Fibroblast of lung (primary cell): ENCODE measurements at regions not wholly inside any gene's neighbourhood (a gene's known extent, or its start where the extent isn't known, plus 50 kb on each side); places are given as distances from the start of the nearest gene placed in this dataset.
A peak's percentile ranks its signal among the peaks of the same experiment; 100 is the strongest.

ENCODE experiments used
- DNase-seq, 2 donors: peaks; one replicate each; pipeline versions ENCODE4 v3.0.0 to v3.0.0-alpha.2; 2010; ENCODE audit warnings: low read depth in 2 of 2
- H2AFZ ChIP-seq: 2 replicates; pipeline ENCODE4 v1.5.1; 2012; ENCODE audit warnings: low read length, control low read depth, inconsistent platforms
- H3K27ac ChIP-seq: 2 replicates; pipeline ENCODE4 v1.5.1; 2011; ENCODE audit warnings: low read length, control low read depth; ENCODE audit not compliant: insufficient read depth
- H3K27me3 ChIP-seq: 2 replicates; pipeline ENCODE4 v1.5.1; 2011; ENCODE audit warnings: mild to moderate bottlenecking, low read length; ENCODE audit not compliant: control insufficient read depth, insufficient read depth
- H3K36me3 ChIP-seq: 2 replicates; pipeline ENCODE4 v1.5.1; 2011; ENCODE audit warnings: low read length; ENCODE audit not compliant: control insufficient read depth, insufficient read depth
- H3K4me1 ChIP-seq: 2 replicates; pipeline ENCODE4 v1.5.1; 2011; ENCODE audit warnings: low read length; ENCODE audit not compliant: control insufficient read depth, insufficient read depth; ENCODE audit errors: extremely low read depth
- H3K4me2 ChIP-seq: 2 replicates; pipeline ENCODE4 v1.5.1; 2011; ENCODE audit warnings: low read length, control low read depth; ENCODE audit not compliant: insufficient read depth; ENCODE audit errors: extremely low read depth
- H3K4me3 ChIP-seq, 4 experiments: fragments of 200-600 bp in 1 of 4; sonication (generic) in 1 of 4; replicated peaks in 1 of 4; 2 replicates each; pipeline ENCODE4 v1.5.1; 2011 to 2016; ENCODE audit warnings: low read length in 4 of 4, low read depth in 3 of 4, mild to moderate bottlenecking in 3 of 4, control low read depth in 2 of 4, inconsistent platforms in 1 of 4, mixed read lengths in 1 of 4; ENCODE audit not compliant: insufficient read depth in 1 of 4; ENCODE audit errors: control extremely low read depth in 1 of 4
- H3K79me2 ChIP-seq: 2 replicates; pipeline ENCODE4 v1.5.1; 2012; ENCODE audit warnings: mild to moderate bottlenecking, low read length, inconsistent platforms; ENCODE audit not compliant: control insufficient read depth, insufficient read depth
- H3K9ac ChIP-seq: 2 replicates; pipeline ENCODE4 v1.5.1; 2011; ENCODE audit warnings: mild to moderate bottlenecking, low read length, control low read depth; ENCODE audit not compliant: insufficient read depth
- H3K9me3 ChIP-seq: 2 replicates; pipeline ENCODE4 v1.5.1; 2012; ENCODE audit warnings: low read depth, low read length; ENCODE audit not compliant: control insufficient read depth, insufficient read depth
- H4K20me1 ChIP-seq: 2 replicates; pipeline ENCODE4 v1.5.1; 2011; ENCODE audit warnings: low read length; ENCODE audit not compliant: control insufficient read depth, insufficient read depth; ENCODE audit errors: extremely low read depth
- CTCF ChIP-seq, 2 donors: IDR thresholded peaks in 1 of 2; conservative IDR thresholded peaks in 1 of 2; 1 replicate in 1 of 2; 2 replicates in 1 of 2; pipeline ENCODE4 v1.5.1; 2011 to 2012; ENCODE audit warnings: low read length in 2 of 2, control low read depth in 1 of 2, inconsistent platforms in 1 of 2, low read depth in 1 of 2, mild to moderate bottlenecking in 1 of 2
- EZH2 ChIP-seq: IDR thresholded peaks from 2 replicates; pipeline ENCODE4 v1.5.1; 2012; ENCODE audit warnings: low read length, control low read depth, mild to moderate bottlenecking; ENCODE audit errors: missing control alignments

- Histone ChIP-seq H4K20me1 (no peaks in the 10 kb centered on the region), H3K27ac (no peak overlapping the region), H2AFZ (no peak overlapping the region), H3K9me3 (no peaks in the 10 kb centered on the region), H3K4me3 (no peak overlapping the region), H3K79me2 (no peaks in the 10 kb centered on the region), H3K27me3 (no peaks in the 10 kb centered on the region), H3K9ac (no peak overlapping the region), H3K36me3 (no peaks in the 10 kb centered on the region), H3K4me1 (no peaks in the 10 kb centered on the region), H3K4me2 (no peak overlapping the region)
- no peak for TF ChIP-seq CTCF (conservative IDR thresholded peaks at IDR 0.05 in 1 of 2, IDR thresholded peaks at IDR 0.05 in 1 of 2; ENCODE audit: low read depth in 1 of 2, low read length in 2 of 2)
- TF ChIP-seq EZH2, result no peak
- no peak for DNase-seq
Measured at GRCh38 chr13:27696731-27697130, 75.0 kb downstream of the POLR1D start.

- no peaks in the 10 kb centered on the region for H4K20me1 ChIP-seq
- no peak overlapping the region for H3K4me2 ChIP-seq
- H3K4me3 ChIP-seq, result no peak overlapping the region
- H3K27ac ChIP-seq, result no peak overlapping the region
- no peaks in the 10 kb centered on the region for H3K4me1 ChIP-seq
- no peak overlapping the region for H3K9ac ChIP-seq
- DNase-seq, result no peak
- H3K79me2 ChIP-seq, result no peaks in the 10 kb centered on the region
- H2AFZ ChIP-seq, result no peak overlapping the region
- H3K9me3 ChIP-seq, result no peaks in the 10 kb centered on the region
- H3K27me3 ChIP-seq, result no peaks in the 10 kb centered on the region
- no peaks in the 10 kb centered on the region for H3K36me3 ChIP-seq
- TF ChIP-seq CTCF (conservative IDR thresholded peaks at IDR 0.05 in 1 of 2, IDR thresholded peaks at IDR 0.05 in 1 of 2; ENCODE audit: low read depth in 1 of 2, low read length in 2 of 2), result no peak
- no peak for TF ChIP-seq EZH2
Measured at GRCh38 chr13:27699952-27700351, 78.3 kb downstream of the POLR1D start.

GRCh38 chr13:27704681-27705080 lies 83.0 kb downstream of the POLR1D start:
- H3K4me3 ChIP-seq, result peak overlapping the region in 1 of 4 experiments; percentile 30
- H3K27me3 ChIP-seq, result no peaks in the 10 kb centered on the region
- H3K79me2 ChIP-seq, result no peaks in the 10 kb centered on the region
- no peaks in the 10 kb centered on the region for H3K4me1 ChIP-seq
- H3K27ac ChIP-seq, result no peak overlapping the region
- DNase-seq, result no peak
- no peaks in the 10 kb centered on the region for H3K36me3 ChIP-seq
- no peak overlapping the region for H3K4me2 ChIP-seq
- H2AFZ ChIP-seq, result no peak overlapping the region
- no peak for TF ChIP-seq CTCF (conservative IDR thresholded peaks at IDR 0.05 in 1 of 2, IDR thresholded peaks at IDR 0.05 in 1 of 2; ENCODE audit: low read depth in 1 of 2, low read length in 2 of 2)
- no peaks in the 10 kb centered on the region for H4K20me1 ChIP-seq
- H3K9me3 ChIP-seq, result no peaks in the 10 kb centered on the region
- H3K9ac ChIP-seq, result no peak overlapping the region
